Mononuclear cell (primary cell): ENCODE measurements at regions not wholly inside any gene's neighbourhood (a gene's known extent, or its start where the extent isn't known, plus 50 kb on each side); places are given as distances from the start of the nearest gene placed in this dataset.
"Not testable (repeated sequence)": the region's sequence is repeated elsewhere in the genome, so short reads cannot be mapped to it uniquely, and the experiment has no call there.

Experiments
- H3K27me3 ChIP-seq: 2 replicates; pipeline ENCODE4 v1.6.0; 2011; ENCODE audit warnings: low read length, control low read depth; ENCODE audit not compliant: insufficient read depth
- H3K4me1 ChIP-seq: 2 replicates; pipeline ENCODE4 v1.5.1; 2011; ENCODE audit warnings: mild to moderate bottlenecking, low read length, control low read depth; ENCODE audit not compliant: insufficient read depth
- H3K4me3 ChIP-seq: 2 replicates; pipeline ENCODE4 v1.5.1; 2011; ENCODE audit warnings: mild to moderate bottlenecking, low read length, moderate library complexity
- H3K9me3 ChIP-seq: 2 replicates; pipeline ENCODE4 v1.5.1; 2011; ENCODE audit warnings: low read depth, mild to moderate bottlenecking, control low read depth, low read length

- H3K4me3 ChIP-seq = no peak overlapping the region
- no peaks in the 10 kb centered on the region for H3K27me3 ChIP-seq
- no peaks in the 10 kb centered on the region for H3K9me3 ChIP-seq
- no peaks in the 10 kb centered on the region for H3K4me1 ChIP-seq
Observed at GRCh38 chr14:65975865-65976264, 510.3 kb upstream of the CCDC196 start.

DNA sequence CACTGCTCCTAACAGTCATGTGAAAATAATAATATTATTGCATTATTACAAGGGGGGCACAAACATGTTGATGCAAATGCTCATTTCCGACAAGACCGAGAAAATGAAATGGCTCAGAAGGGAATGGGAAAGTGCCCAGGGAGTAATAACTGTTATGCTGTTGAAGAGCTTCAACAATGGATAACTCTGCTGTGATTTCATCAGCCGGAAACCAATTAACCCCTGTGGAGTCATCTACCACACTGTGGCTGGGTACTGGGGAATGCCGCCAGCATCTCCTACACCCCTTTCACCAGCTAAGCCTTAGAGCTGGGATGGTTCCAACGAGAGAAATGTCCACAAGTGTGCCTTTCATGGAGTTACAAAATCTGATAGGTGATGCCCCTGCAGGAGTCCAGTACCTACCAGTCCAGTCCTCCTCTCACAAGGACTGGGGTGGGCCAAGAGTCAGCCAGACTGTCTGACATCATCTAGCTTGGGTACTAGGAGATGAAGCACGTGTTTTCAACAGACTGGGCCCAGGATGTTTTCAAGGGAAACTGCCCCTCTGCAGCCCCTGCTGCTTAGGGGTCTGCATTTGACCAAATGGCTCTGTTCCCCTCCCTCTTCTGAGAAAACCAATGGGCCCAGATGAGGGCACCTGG, 509.3 kb upstream of the CCDC196 start:
- Histone ChIP-seq H3K27me3 (no peaks in the 10 kb centered on the region), H3K9me3 (no peaks in the 10 kb centered on the region), H3K4me3 (no peak overlapping the region), H3K4me1 (no peaks in the 10 kb centered on the region)

GRCh38 chr14:65981192-65981843, 504.9 kb upstream of the CCDC196 start:
- H3K4me1 ChIP-seq = no peaks in the 10 kb centered on the region
- H3K9me3 ChIP-seq = no peaks in the 10 kb centered on the region
- H3K27me3 ChIP-seq = no peaks in the 10 kb centered on the region
- no peak overlapping the region for H3K4me3 ChIP-seq

DNA sequence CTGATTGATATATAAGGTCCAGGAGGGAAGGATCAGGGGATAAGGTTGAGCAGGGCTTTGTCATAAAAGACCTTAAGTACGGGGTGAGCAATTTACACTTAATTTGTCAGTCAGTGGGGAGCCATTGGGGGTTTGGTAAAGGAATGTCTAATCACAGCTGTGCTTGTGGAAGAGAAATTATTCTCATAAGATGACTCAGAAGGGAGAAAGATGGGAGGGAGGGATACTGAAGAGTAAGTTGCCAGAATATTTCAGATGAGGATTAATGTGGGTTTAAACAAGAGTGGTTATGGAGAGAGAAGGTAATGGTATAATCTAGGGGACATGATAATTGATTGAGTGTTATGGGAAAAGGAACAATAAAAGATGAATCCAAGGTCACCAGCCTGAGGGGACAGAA, 500.1 kb upstream of the CCDC196 start:
- H3K9me3 ChIP-seq = no peaks in the 10 kb centered on the region
- H3K4me3 ChIP-seq = no peak overlapping the region
- no peaks in the 10 kb centered on the region for H3K27me3 ChIP-seq
- H3K4me1 ChIP-seq = no peaks in the 10 kb centered on the region

DNA sequence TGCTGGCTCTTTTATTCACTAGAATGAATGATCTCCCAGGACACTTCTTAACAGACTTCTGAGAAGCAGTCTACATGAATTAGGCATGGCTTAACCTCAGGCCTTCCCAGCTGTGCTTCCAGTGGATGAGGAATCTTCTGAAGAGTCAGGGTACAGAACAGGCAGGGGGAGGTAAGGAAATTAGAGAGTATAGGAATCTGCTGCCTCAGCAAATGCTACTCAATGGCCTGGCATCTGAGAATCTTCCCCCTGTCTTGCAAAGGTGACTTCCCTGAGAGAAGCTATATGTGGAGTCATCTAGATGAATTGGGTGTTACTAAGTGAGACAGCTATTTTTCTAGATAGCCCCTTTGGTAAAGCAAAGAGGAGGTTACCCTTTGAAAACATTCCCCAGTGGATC, 496.2 kb upstream of the CCDC196 start:
- Histone ChIP-seq H3K9me3 (no peaks in the 10 kb centered on the region), H3K4me3 (no peak overlapping the region), H3K27me3 (no peaks in the 10 kb centered on the region), H3K4me1 (no peaks in the 10 kb centered on the region)

DNA sequence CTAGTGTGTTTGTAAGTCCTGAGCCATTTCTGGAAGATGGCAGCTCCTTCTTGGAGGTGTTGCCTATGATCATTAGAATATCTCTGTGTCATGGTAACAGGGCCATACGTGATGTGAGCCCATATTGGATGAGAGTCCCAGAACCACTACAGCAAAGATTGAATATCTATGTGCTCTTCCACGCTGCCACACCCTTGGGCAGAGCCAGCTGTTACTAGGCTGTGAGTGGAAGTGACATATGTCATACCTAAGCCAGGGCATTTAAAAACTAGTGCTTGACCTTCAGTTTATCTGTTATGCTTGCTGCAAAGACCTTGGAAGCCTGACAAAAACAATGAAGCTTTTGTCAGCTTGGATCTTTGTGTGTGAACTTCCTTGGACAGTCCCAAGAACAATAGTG, 495.1 kb upstream of the CCDC196 start:
- Histone ChIP-seq H3K4me1 (no peaks in the 10 kb centered on the region), H3K9me3 (no peaks in the 10 kb centered on the region), H3K27me3 (no peaks in the 10 kb centered on the region)

GRCh38 chr14:65991935-65992334, 494.2 kb upstream of the CCDC196 start:
- H3K4me3 ChIP-seq, H3K4me1 ChIP-seq, H3K27me3 ChIP-seq, H3K9me3 ChIP-seq: not testable (repeated sequence)

More for the DNA sequence above, 495.1 kb upstream of the CCDC196 start:
- no peak overlapping the region for H3K4me3 ChIP-seq

GRCh38 chr14:65993103-65993502, 493.1 kb upstream of the CCDC196 start:
- H3K9me3 ChIP-seq = no peaks in the 10 kb centered on the region

DNA sequence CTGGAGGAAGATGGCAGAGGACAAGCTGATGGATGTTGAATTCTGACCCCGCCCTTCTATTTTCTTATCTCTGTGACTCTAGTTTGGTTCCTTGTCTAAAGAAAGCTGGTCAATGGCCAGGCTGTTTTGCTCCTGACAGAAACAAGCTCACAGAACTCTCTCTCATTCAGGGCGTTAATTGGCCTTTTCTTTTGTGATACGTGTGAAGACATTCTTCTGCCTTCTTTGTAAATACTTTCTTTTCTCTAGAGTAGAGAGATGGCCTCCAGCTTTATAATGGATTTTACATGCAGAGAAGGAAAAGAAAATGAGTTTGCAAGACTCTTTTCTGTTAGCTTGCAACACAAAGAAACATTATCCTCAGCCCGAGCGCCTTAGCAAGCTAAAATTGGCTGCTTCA, 492.2 kb upstream of the CCDC196 start:
- no peaks in the 10 kb centered on the region for H3K9me3 ChIP-seq
- no peaks in the 10 kb centered on the region for H3K4me1 ChIP-seq
- H3K27me3 ChIP-seq = no peaks in the 10 kb centered on the region
- no peak overlapping the region for H3K4me3 ChIP-seq

More at GRCh38 chr14:65993103-65993502, 493.1 kb upstream of the CCDC196 start:
- H3K4me1 ChIP-seq = no peaks in the 10 kb centered on the region
- H3K4me3 ChIP-seq = no peak overlapping the region
- no peaks in the 10 kb centered on the region for H3K27me3 ChIP-seq

GRCh38 chr14:65997347-65997746, 488.8 kb upstream of the CCDC196 start:
- H3K27me3 ChIP-seq = no peaks in the 10 kb centered on the region
- H3K9me3 ChIP-seq = peaks cover 7% of the 10 kb centered on the region
- no peaks in the 10 kb centered on the region for H3K4me1 ChIP-seq
- no peak overlapping the region for H3K4me3 ChIP-seq

GRCh38 chr14:65999865-66000264, 486.3 kb upstream of the CCDC196 start:
- no peak overlapping the region for H3K4me3 ChIP-seq

GRCh38 chr14:66000766-66001165, 485.4 kb upstream of the CCDC196 start:
- no peaks in the 10 kb centered on the region for H3K27me3 ChIP-seq
- no peak overlapping the region for H3K4me3 ChIP-seq
- no peaks in the 10 kb centered on the region for H3K4me1 ChIP-seq
- H3K9me3 ChIP-seq = peaks cover 7% of the 10 kb centered on the region

More at GRCh38 chr14:65999865-66000264, 486.3 kb upstream of the CCDC196 start:
- H3K9me3 ChIP-seq = peaks cover 7% of the 10 kb centered on the region
- H3K4me1 ChIP-seq = no peaks in the 10 kb centered on the region
- no peaks in the 10 kb centered on the region for H3K27me3 ChIP-seq

- Histone ChIP-seq H3K27me3 (no peaks in the 10 kb centered on the region), H3K4me1 (no peaks in the 10 kb centered on the region), H3K9me3 (peaks cover 7% of the 10 kb centered on the region), H3K4me3 (no peak overlapping the region)
Observed at GRCh38 chr14:66001356-66001755, 484.8 kb upstream of the CCDC196 start.

GRCh38 chr14:66003082-66003730, 483.0 kb upstream of the CCDC196 start:
- H3K4me3 ChIP-seq = no peak overlapping the region
- H3K9me3 ChIP-seq = peaks cover 7% of the 10 kb centered on the region
- no peaks in the 10 kb centered on the region for H3K4me1 ChIP-seq
- no peaks in the 10 kb centered on the region for H3K27me3 ChIP-seq

- H3K4me1 ChIP-seq = no peaks in the 10 kb centered on the region
- no peak overlapping the region for H3K4me3 ChIP-seq
- no peaks in the 10 kb centered on the region for H3K27me3 ChIP-seq
- no peaks in the 10 kb centered on the region for H3K9me3 ChIP-seq
Observed at GRCh38 chr14:66005900-66006434, 480.2 kb upstream of the CCDC196 start.
